GM12872 (cell line): ENCODE measurements at regions not wholly inside any gene's neighbourhood (a gene's known extent, or its start where the extent isn't known, plus 50 kb on each side); places are given as distances from the start of the nearest gene placed in this dataset.

Source experiments
- CTCF ChIP-seq: IDR thresholded peaks from 3 replicates; pipeline ENCODE4 v1.5.1; 2011; ENCODE audit warnings: low read depth, mild to moderate bottlenecking, low read length, moderate library complexity; ENCODE audit not compliant: insufficient read depth

GRCh38 chr7:89798599-89798996 lies 355.7 kb upstream of the STEAP1 start:
- TF ChIP-seq CTCF = no peak

- no peak for TF ChIP-seq CTCF
Observed at GRCh38 chr7:89800761-89801160, 353.5 kb upstream of the STEAP1 start.

- TF ChIP-seq CTCF = no peak
Observed at GRCh38 chr7:89809291-89809690, 345.0 kb upstream of the STEAP1 start.

- no peak for TF ChIP-seq CTCF
Observed at GRCh38 chr7:89813081-89813480, 341.2 kb upstream of the STEAP1 start.

- TF ChIP-seq CTCF = no peak
Observed at GRCh38 chr7:89826121-89826520, 328.1 kb upstream of the STEAP1 start.

- no peak for TF ChIP-seq CTCF
Observed at GRCh38 chr7:89826557-89826956, 327.7 kb upstream of the STEAP1 start.

GRCh38 chr7:89837515-89837914 lies 316.8 kb upstream of the STEAP1 start:
- TF ChIP-seq CTCF = no peak

GRCh38 chr7:89839329-89839728 lies 314.9 kb upstream of the STEAP1 start:
- no peak for TF ChIP-seq CTCF
